ENCODE measurements at regions not wholly inside any gene's neighbourhood (a gene's known extent, or its start where the extent isn't known, plus 50 kb on each side); places are given as distances from the start of the nearest gene placed in this dataset.

GRCh38 chr6:48472535-48472934, 361.5 kb upstream of the PTCHD4 start:
- TF ChIP-seq CTCF (conservative IDR thresholded peaks at IDR 0.05 in 1 of 2, IDR thresholded peaks at IDR 0.05 in 1 of 2; ENCODE audit: extremely low read depth in 1 of 2, insufficient read depth in 1 of 2, low read depth in 1 of 2, low read length in 2 of 2) (no peak), EZH2 (IDR thresholded peaks at IDR 0.05; ENCODE audit: borderline replicate concordance, low read length) (no peak)

All from mammary epithelial cell (primary cell).